ENCODE measurements at regions not wholly inside any gene's neighbourhood (a gene's known extent, or its start where the extent isn't known, plus 50 kb on each side); places are given as distances from the start of the nearest gene placed in this dataset.

- no peak for DNase-seq (ENCODE audit: low spot score)
Observed at GRCh38 chr2:60400462-60401246, 152.8 kb downstream of the BCL11A start.

- DNase-seq (ENCODE audit: low spot score) = no peak
Observed at GRCh38 chr2:60394463-60394862, 159.0 kb downstream of the BCL11A start.

- DNase-seq (ENCODE audit: low spot score) = no peak
Observed at GRCh38 chr2:60391649-60392375, 161.6 kb downstream of the BCL11A start.

- DNase-seq (ENCODE audit: low spot score) = no peak
Observed at GRCh38 chr2:60391230-60391629, 162.2 kb downstream of the BCL11A start.

GRCh38 chr2:60386436-60386835 is 167.0 kb downstream of the BCL11A start:
- DNase-seq (ENCODE audit: low spot score) = no peak

- DNase-seq (ENCODE audit: low spot score) = no peak
Observed at GRCh38 chr2:60385648-60386047, 167.8 kb downstream of the BCL11A start.

GRCh38 chr2:60383401-60384143 is 169.9 kb downstream of the BCL11A start:
- DNase-seq (ENCODE audit: low spot score) = no peak

GRCh38 chr2:60380411-60380810 is 173.0 kb downstream of the BCL11A start:
- no peak for DNase-seq (ENCODE audit: low spot score)

GRCh38 chr2:60379684-60380083 is 173.8 kb downstream of the BCL11A start:
- no peak for DNase-seq (ENCODE audit: low spot score)

- no peak for DNase-seq (ENCODE audit: low spot score)
Observed at GRCh38 chr2:60379216-60379615, 174.2 kb downstream of the BCL11A start.

- DNase-seq (ENCODE audit: low spot score) = no peak
Observed at GRCh38 chr2:60377825-60378224, 175.6 kb downstream of the BCL11A start.

- DNase-seq (ENCODE audit: low spot score) = no peak
Observed at GRCh38 chr2:60376252-60376651, 177.2 kb downstream of the BCL11A start.

- DNase-seq (ENCODE audit: low spot score) = no peak
Observed at GRCh38 chr2:60371681-60372080, 181.8 kb downstream of the BCL11A start.

- no peak for DNase-seq (ENCODE audit: low spot score)
Observed at GRCh38 chr2:60371219-60371618, 182.2 kb downstream of the BCL11A start.

- no peak for DNase-seq (ENCODE audit: low spot score)
Observed at GRCh38 chr2:60370814-60371213, 182.6 kb downstream of the BCL11A start.

- no peak for DNase-seq (ENCODE audit: low spot score)
Observed at GRCh38 chr2:60368456-60368855, 185.0 kb downstream of the BCL11A start.

- DNase-seq (ENCODE audit: low spot score) = no peak
Observed at GRCh38 chr2:60366135-60366712, 187.2 kb downstream of the BCL11A start.

GRCh38 chr2:60365556-60365955 is 187.9 kb downstream of the BCL11A start:
- DNase-seq (ENCODE audit: low spot score) = no peak

- DNase-seq (ENCODE audit: low spot score) = no peak
Observed at GRCh38 chr2:60364491-60364890, 189.0 kb downstream of the BCL11A start.

GRCh38 chr2:60361498-60361897 is 192.0 kb downstream of the BCL11A start:
- no peak for DNase-seq (ENCODE audit: low spot score)

- no peak for DNase-seq (ENCODE audit: low spot score)
Observed at GRCh38 chr2:60359569-60359968, 193.9 kb downstream of the BCL11A start.

GRCh38 chr2:60358476-60358875 is 195.0 kb downstream of the BCL11A start:
- DNase-seq (ENCODE audit: low spot score) = no peak
